ENCODE measurements at regions not wholly inside any gene's neighbourhood (a gene's known extent, or its start where the extent isn't known, plus 50 kb on each side); places are given as distances from the start of the nearest gene placed in this dataset.

GRCh38 chr12:73529231-73529630 is 1008.4 kb upstream of the ATXN7L3B start:
- no peaks in the 10 kb centered on the region for H3K27me3 Mint-ChIP-seq
- H3K4me1 Mint-ChIP-seq, result no peaks in the 10 kb centered on the region
- ChIA-PET CTCF (no interaction called here), POLR2A (no interaction called here)
- intact Hi-C loops (cut with micrococcal nuclease), result no loop called here
- H3K4me3 Mint-ChIP-seq, result no peak overlapping the region
- TF ChIP-seq CTCF (IDR thresholded peaks at IDR 0.05), result no peak
- peaks cover 13% of the 10 kb centered on the region for H3K9me3 Mint-ChIP-seq
- no peak for ATAC-seq (ENCODE audit: low read depth)
- DNase-seq, result no peak
- H3K36me3 Mint-ChIP-seq (ENCODE audit: low read depth), result no peaks in the 10 kb centered on the region
- no peak overlapping the region for H3K27ac Mint-ChIP-seq

DNA sequence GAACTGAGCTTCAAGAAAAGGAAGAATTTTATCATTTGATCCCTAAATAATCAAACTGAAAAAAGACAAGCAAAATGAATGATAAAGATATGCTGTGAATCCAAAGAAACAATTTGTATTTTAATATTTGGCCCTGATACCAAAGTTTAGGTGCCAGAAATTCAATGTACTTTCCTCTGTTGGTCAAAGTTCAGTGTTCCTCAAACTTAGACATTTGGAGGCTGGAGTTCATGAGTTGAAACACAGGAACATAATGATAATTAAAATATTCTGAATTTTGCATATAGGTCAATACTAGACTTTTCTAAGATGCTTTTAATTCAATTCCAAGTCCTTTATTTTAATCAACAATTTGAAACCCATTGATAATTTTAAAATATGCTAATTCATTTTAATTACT is 1007.7 kb upstream of the ATXN7L3B start:
- DNase-seq (no peak), ATAC-seq (ENCODE audit: low read depth) (no peak)
- Mint-ChIP-seq H3K36me3 (ENCODE audit: low read depth) (no peaks in the 10 kb centered on the region), H3K4me3 (no peak overlapping the region), H3K27me3 (no peaks in the 10 kb centered on the region), H3K27ac (no peak overlapping the region), H3K9me3 (peaks cover 13% of the 10 kb centered on the region), H3K4me1 (no peaks in the 10 kb centered on the region)
- no peak for TF ChIP-seq CTCF (IDR thresholded peaks at IDR 0.05)
- intact Hi-C loops (cut with micrococcal nuclease), result no loop called here
- ChIA-PET CTCF (no interaction called here), POLR2A (no interaction called here)

- ChIA-PET POLR2A (no interaction called here), CTCF (no interaction called here)
- H3K4me1 Mint-ChIP-seq, result no peaks in the 10 kb centered on the region
- no peak overlapping the region for H3K4me3 Mint-ChIP-seq
- H3K27ac Mint-ChIP-seq, result no peak overlapping the region
- ATAC-seq (ENCODE audit: low read depth) (no peak), DNase-seq (no peak)
- H3K9me3 Mint-ChIP-seq, result peaks cover 13% of the 10 kb centered on the region
- intact Hi-C loops (cut with micrococcal nuclease), result no loop called here
- H3K36me3 Mint-ChIP-seq (ENCODE audit: low read depth), result no peaks in the 10 kb centered on the region
- TF ChIP-seq CTCF (IDR thresholded peaks at IDR 0.05), result no peak
- H3K27me3 Mint-ChIP-seq, result no peaks in the 10 kb centered on the region
Observed at GRCh38 chr12:73531752-73532151, 1005.9 kb upstream of the ATXN7L3B start.

GRCh38 chr12:73547421-73547820 is 990.2 kb upstream of the ATXN7L3B start:
- POLR2A ChIA-PET, result no interaction called here
- CTCF ChIA-PET, result no interaction called here

GRCh38 chr12:73585136-73585535 is 952.5 kb upstream of the ATXN7L3B start:
- no peak for TF ChIP-seq CTCF (IDR thresholded peaks at IDR 0.05)

More at GRCh38 chr12:73547421-73547820, 990.2 kb upstream of the ATXN7L3B start:
- Mint-ChIP-seq H3K4me3 (no peak overlapping the region), H3K36me3 (ENCODE audit: low read depth) (no peaks in the 10 kb centered on the region), H3K27ac (no peak overlapping the region), H3K9me3 (no peaks in the 10 kb centered on the region), H3K4me1 (no peaks in the 10 kb centered on the region), H3K27me3 (no peaks in the 10 kb centered on the region)
- no peak for TF ChIP-seq CTCF (IDR thresholded peaks at IDR 0.05)
- intact Hi-C loops (cut with micrococcal nuclease), result no loop called here
- ATAC-seq (ENCODE audit: low read depth) (no peak), DNase-seq (no peak)

More at GRCh38 chr12:73585136-73585535, 952.5 kb upstream of the ATXN7L3B start:
- no peak overlapping the region for H3K4me3 Mint-ChIP-seq
- ATAC-seq (ENCODE audit: low read depth) (no peak), DNase-seq (no peak)
- peaks cover 20% of the 10 kb centered on the region for H3K9me3 Mint-ChIP-seq
- H3K27me3 Mint-ChIP-seq, result no peaks in the 10 kb centered on the region
- intact Hi-C loops (cut with micrococcal nuclease), result no loop called here
- no peak overlapping the region for H3K27ac Mint-ChIP-seq
- ChIA-PET CTCF (no interaction called here), POLR2A (no interaction called here)
- no peaks in the 10 kb centered on the region for H3K4me1 Mint-ChIP-seq
- H3K36me3 Mint-ChIP-seq (ENCODE audit: low read depth), result no peaks in the 10 kb centered on the region

Measured in activated B cell treated with CpG ODN at 0.5 μM for 24 hours (primary cell).